Vagina (tissue), 2 donors: ENCODE measurements at regions not wholly inside any gene's neighbourhood (a gene's known extent, or its start where the extent isn't known, plus 50 kb on each side); places are given as distances from the start of the nearest gene placed in this dataset.

ENCODE experiments used
- DNase-seq, 2 donors: peaks; one replicate each; pipeline ENCODE4 v3.0.0-alpha.2; 2017; ENCODE audit errors: extremely low spot score in 2 of 2
- H3K27ac ChIP-seq: fragments of 200-600 bp; sonication (generic); one replicate; pipeline ENCODE4 v1.5.1; 2019
- H3K27me3 ChIP-seq: fragments of 200-600 bp; sonication (generic); one replicate; pipeline ENCODE4 v1.5.1; 2019
- H3K36me3 ChIP-seq, 2 donors: fragments of 200-600 bp; sonication (generic); one replicate each; pipeline ENCODE4 v1.5.1; 2017 to 2019
- H3K4me1 ChIP-seq: fragments of 200-600 bp; sonication (generic); one replicate; pipeline ENCODE4 v1.5.1; 2019
- H3K4me3 ChIP-seq, 2 donors: fragments of 200-600 bp; sonication (generic); 1 replicate in 1 of 2; 2 replicates in 1 of 2; pipeline ENCODE4 v1.5.1; 2016 to 2019
- H3K9me3 ChIP-seq: fragments of 200-600 bp; sonication (generic); one replicate; pipeline ENCODE4 v1.5.1; 2019
- POLR2A ChIP-seq, 2 donors: fragments of 450-650 bp; IDR thresholded peaks; one replicate each; pipeline ENCODE4 v1.6.1; 2017; ENCODE audit warnings: antibody characterized with exemption in 2 of 2, mild to moderate bottlenecking in 2 of 2, moderate library complexity in 2 of 2
- POLR2AphosphoS5 ChIP-seq, 2 donors: sonication (generic); formaldehyde crosslinking; IDR thresholded peaks; one replicate each; pipeline ENCODE4 v1.9.0; 2017; ENCODE audit warnings: antibody characterized with exemption in 2 of 2, mild to moderate bottlenecking in 2 of 2, low read depth in 1 of 2; ENCODE audit not compliant: insufficient read depth in 1 of 2
- intact Hi-C: fragments of 100-400 bp; cut with DNase I; formaldehyde crosslinking; loops from one replicate; pipeline ENCODE4 v1.15.1; 2023
- TF ChIP-seq, protein P1 (sequence below), 3 experiments: fragments of 450-650 bp in 2 of 3; fragments of 200-600 bp in 1 of 3; sonication (generic) in 1 of 3; IDR thresholded peaks; one replicate each; pipeline ENCODE4 v1.5.1; 2017 to 2019; ENCODE audit warnings: antibody characterized with exemption in 3 of 3, mild to moderate bottlenecking in 2 of 3, moderate library complexity in 2 of 3

DNA sequence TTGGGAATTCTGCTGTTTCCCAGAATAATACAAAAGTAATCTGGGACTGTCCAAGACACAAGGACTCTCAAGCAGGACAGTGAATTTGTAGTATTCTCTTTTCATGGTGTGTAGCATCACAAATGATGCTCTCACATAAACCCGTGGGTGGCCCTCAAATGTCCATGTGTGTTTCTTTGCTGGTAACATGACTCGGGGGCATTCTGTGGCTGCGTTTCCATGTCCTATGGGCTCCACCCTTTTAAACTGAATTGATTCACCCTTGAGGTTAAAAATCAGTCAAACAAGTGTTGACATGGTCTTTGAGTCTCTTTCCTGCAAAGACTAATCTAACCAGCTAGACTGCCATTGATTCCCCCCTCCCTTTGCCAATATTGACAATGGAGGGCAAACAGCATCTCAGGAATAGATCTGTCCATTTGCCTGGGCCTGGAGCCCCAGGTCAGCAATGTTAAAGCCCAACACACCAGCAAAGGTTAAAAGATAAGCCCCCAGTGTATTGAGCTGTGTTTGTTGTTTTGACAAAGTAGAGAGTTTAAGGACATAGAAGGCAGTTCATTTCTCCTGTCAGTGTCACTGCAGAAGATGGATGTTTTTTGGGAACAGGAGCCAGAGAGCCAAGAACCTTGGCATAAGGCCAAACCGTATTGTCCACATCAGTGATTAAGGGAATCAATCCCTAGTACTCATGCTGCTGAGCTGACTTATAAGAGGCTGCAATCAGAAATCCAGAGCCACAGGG is 117.1 kb upstream of the COX10 start:
- H3K4me1 ChIP-seq = no peaks in the 10 kb centered on the region
- no peak overlapping the region for H3K27ac ChIP-seq
- TF ChIP-seq POLR2A (IDR thresholded peaks at IDR 0.05) = no peak
- TF ChIP-seq, protein P1, sequence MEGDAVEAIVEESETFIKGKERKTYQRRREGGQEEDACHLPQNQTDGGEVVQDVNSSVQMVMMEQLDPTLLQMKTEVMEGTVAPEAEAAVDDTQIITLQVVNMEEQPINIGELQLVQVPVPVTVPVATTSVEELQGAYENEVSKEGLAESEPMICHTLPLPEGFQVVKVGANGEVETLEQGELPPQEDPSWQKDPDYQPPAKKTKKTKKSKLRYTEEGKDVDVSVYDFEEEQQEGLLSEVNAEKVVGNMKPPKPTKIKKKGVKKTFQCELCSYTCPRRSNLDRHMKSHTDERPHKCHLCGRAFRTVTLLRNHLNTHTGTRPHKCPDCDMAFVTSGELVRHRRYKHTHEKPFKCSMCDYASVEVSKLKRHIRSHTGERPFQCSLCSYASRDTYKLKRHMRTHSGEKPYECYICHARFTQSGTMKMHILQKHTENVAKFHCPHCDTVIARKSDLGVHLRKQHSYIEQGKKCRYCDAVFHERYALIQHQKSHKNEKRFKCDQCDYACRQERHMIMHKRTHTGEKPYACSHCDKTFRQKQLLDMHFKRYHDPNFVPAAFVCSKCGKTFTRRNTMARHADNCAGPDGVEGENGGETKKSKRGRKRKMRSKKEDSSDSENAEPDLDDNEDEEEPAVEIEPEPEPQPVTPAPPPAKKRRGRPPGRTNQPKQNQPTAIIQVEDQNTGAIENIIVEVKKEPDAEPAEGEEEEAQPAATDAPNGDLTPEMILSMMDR (IDR thresholded peaks at IDR 0.05) = no peak
- TF ChIP-seq POLR2AphosphoS5 (IDR thresholded peaks at IDR 0.05; ENCODE audit: insufficient read depth in 1 of 2, low read depth in 1 of 2) = no peak
- intact Hi-C loops = no loop called here
- peak in 1 of 2 donors; percentile 25 for DNase-seq
- H3K9me3 ChIP-seq = no peaks in the 10 kb centered on the region
- H3K27me3 ChIP-seq = no peaks in the 10 kb centered on the region
- H3K4me3 ChIP-seq = no peak overlapping the region
- H3K36me3 ChIP-seq = no peaks in the 10 kb centered on the region

DNA sequence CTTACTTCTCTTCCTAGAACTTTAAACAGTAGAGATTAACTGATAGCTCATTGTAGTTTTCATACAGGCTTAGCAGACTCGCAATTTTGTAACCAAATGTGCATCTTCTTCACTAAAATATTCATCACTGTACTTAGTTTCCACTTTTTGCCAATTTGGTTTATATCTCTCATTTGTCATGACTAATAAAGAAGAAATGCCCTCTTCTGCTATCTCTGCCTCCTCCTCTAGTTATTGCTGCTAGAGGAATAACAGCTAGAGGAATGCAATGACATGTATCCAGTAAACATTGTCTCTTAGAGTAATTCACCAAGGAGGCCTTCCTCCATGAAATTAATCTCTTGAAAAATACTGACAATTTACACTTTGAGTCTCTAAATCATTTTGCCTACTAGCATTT is 115.5 kb upstream of the COX10 start:
- H3K27ac ChIP-seq = no peak overlapping the region
- intact Hi-C loops = no loop called here
- H3K9me3 ChIP-seq = no peaks in the 10 kb centered on the region
- no peaks in the 10 kb centered on the region for H3K4me1 ChIP-seq
- no peak for TF ChIP-seq POLR2A (IDR thresholded peaks at IDR 0.05)
- no peak for TF ChIP-seq POLR2AphosphoS5 (IDR thresholded peaks at IDR 0.05; ENCODE audit: insufficient read depth in 1 of 2, low read depth in 1 of 2)
- TF ChIP-seq, protein P1 (IDR thresholded peaks at IDR 0.05) = no peak
- H3K36me3 ChIP-seq = no peaks in the 10 kb centered on the region
- no peak overlapping the region for H3K4me3 ChIP-seq
- H3K27me3 ChIP-seq = no peaks in the 10 kb centered on the region
- no peak for DNase-seq

DNA sequence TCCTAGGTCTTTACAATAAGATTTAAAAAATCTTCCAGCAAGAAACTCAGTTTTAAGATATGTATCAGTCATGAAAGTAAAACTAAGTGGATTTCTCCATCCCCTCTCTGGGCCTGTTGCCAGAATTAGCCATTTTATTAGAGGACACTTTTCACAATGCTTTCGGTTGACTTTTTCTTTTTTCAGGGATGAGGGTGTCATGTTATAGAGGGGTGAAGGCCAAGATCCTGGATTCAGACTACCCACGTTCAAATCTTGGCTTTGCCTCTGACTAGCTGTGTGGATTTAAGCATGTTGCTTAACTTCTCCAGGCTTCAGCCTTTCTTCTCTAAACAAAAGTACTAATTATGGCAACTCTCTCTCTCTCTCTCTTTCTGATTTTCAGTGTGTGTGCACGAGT is 111.7 kb upstream of the COX10 start:
- Histone ChIP-seq H3K4me1 (no peaks in the 10 kb centered on the region), H3K27me3 (no peaks in the 10 kb centered on the region), H3K27ac (no peak overlapping the region), H3K4me3 (no peak overlapping the region), H3K9me3 (no peaks in the 10 kb centered on the region), H3K36me3 (no peaks in the 10 kb centered on the region)
- DNase-seq = no peak
- intact Hi-C loops = no loop called here
- TF ChIP-seq, protein P1 (IDR thresholded peaks at IDR 0.05) = no peak
- TF ChIP-seq POLR2A (IDR thresholded peaks at IDR 0.05) (no peak), POLR2AphosphoS5 (IDR thresholded peaks at IDR 0.05; ENCODE audit: insufficient read depth in 1 of 2, low read depth in 1 of 2) (no peak)

DNA sequence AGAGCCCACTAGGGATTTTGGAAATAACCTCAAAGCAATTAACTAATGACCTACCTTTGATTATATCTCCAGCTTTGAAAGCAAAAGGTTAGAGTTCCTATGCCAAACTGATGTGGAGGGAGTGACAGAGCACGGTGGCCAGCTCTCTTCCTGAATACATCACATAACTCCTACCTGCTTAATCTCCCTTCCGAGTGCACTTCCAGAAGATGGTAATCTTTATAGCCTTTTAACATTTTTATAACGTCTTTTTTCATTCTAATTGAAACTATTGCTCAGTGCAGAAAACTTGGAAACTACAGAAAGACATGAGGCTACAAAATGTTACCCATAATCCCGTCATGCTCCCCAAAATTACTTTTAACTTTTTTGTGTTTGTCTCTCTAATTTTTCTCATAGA is 110.5 kb upstream of the COX10 start:
- intact Hi-C loops = no loop called here

DNA sequence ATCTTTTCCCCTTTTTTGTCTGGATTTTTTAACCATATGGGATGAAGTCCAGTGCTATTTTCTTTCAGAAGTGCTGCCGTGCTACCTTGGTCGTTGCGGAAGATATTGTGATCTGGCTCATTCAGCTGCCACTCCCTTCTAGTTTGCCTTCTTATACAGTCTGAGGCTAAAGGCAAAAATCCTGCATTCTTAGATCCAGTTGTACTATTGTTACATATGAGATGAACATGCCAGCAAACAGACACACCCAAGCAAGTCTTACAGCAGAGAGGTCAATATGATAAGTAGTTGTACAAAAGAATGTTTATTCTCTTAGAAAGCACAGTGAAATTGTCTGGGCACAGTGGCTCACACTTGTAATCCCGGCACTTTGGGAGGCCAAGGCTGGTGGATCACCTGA is 108.0 kb upstream of the COX10 start:
- TF ChIP-seq, protein P1 (IDR thresholded peaks at IDR 0.05) = no peak
- intact Hi-C loops = no loop called here
- no peaks in the 10 kb centered on the region for H3K36me3 ChIP-seq
- H3K9me3 ChIP-seq = no peaks in the 10 kb centered on the region
- H3K4me3 ChIP-seq = no peak overlapping the region
- H3K4me1 ChIP-seq = no peaks in the 10 kb centered on the region
- no peak for DNase-seq
- no peaks in the 10 kb centered on the region for H3K27me3 ChIP-seq
- no peak overlapping the region for H3K27ac ChIP-seq

More for the DNA sequence above, 110.5 kb upstream of the COX10 start:
- no peak for DNase-seq
- H3K27ac ChIP-seq = no peak overlapping the region
- no peaks in the 10 kb centered on the region for H3K36me3 ChIP-seq
- no peaks in the 10 kb centered on the region for H3K9me3 ChIP-seq
- TF ChIP-seq POLR2A (IDR thresholded peaks at IDR 0.05) (no peak), POLR2AphosphoS5 (IDR thresholded peaks at IDR 0.05; ENCODE audit: insufficient read depth in 1 of 2, low read depth in 1 of 2) (no peak)
- TF ChIP-seq, protein P1 (IDR thresholded peaks at IDR 0.05) = no peak
- H3K27me3 ChIP-seq = no peaks in the 10 kb centered on the region
- no peak overlapping the region for H3K4me3 ChIP-seq
- H3K4me1 ChIP-seq = no peaks in the 10 kb centered on the region
